HG03571 (cell line): ENCODE measurements at regions not wholly inside any gene's neighbourhood (a gene's known extent, or its start where the extent isn't known, plus 50 kb on each side); places are given as distances from the start of the nearest gene placed in this dataset.
"Not testable (repeated sequence)": the region's sequence is repeated elsewhere in the genome, so short reads cannot be mapped to it uniquely, and the experiment has no call there.

Experiments
- ATAC-seq: cut with Tn5 transposase; IDR thresholded peaks from one replicate; pipeline ENCODE4 v1.9.1; 2021; ENCODE audit not compliant: unreplicated experiment

DNA sequence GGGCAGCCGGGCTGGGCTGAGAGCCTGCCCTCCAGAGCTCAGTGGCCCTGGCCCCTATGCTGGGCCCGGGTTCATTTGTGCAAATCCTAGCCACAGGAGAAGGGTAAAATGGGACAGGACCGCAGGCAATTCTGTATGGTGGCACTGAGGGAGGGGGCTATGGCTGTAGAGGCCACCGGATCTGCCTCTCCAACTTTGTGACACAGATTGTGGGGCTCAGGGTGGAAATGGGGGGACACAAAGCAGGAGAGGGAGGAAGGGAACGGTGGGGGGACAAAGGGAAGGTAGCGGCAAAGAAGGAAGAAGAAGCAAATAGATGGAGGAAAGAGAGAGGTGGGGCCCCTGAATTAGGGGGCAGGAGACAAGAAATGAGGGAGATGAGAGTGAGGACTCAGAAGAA lies 201.1 kb downstream of the SMAD2 start:
- ATAC-seq, result no peak

DNA sequence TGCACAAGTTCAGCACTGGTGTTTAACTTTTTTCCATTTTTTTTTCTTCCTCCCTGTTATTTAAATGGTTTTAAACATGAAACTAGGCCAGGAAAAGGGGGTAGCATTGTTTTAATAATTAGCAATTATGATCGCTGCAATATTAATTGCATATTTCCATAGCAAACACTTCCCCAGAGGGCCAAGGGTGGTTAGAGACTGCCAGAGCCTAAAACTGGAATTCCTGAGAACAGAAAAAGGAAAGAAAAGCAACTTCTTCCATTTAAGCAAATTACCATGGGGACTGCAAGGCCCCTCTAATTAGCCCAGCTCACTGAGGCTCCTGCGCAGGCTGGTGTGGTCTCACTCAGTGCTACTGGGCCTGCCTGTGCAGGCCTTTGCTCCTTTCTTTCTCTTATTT lies 201.5 kb downstream of the SMAD2 start:
- ATAC-seq, result no peak

DNA sequence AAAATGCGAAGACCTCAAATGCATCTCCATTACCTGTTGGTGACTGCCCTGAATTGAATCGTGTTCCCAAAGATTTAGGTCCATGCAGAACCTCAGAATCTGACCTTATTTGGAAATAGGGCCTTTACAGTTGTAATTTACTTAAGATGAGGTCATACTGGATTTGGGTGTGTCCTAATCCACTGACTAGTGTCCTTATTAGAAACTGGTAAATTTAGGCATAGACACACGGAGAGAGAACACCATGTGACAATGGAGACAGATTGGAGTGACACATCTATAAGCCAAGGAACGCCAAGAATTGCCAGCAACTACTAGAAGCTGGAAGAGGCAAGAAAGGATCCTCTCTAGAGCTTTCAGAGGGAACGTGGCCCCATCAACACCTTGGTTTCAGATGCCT lies 203.1 kb downstream of the SMAD2 start:
- no peak for ATAC-seq

DNA sequence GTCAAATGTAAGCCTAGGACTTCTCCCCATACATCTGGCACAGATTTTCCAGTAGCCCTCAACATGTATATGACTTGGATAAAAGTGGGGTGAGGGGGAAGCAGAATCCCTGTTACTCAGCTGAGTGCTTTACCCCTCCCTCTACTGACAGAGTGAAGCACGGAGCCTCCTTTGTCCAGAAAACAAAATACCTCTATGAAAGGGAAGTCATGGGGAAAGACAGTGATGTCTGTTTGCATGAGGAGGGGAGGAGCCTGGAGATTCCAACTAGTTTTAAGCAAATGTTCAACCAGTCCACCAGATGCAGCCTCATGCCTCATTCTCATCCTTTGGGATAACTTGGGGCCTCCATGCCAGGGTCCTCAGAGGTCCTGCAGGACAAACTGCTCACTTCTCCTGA lies 203.9 kb downstream of the SMAD2 start:
- no peak for ATAC-seq

DNA sequence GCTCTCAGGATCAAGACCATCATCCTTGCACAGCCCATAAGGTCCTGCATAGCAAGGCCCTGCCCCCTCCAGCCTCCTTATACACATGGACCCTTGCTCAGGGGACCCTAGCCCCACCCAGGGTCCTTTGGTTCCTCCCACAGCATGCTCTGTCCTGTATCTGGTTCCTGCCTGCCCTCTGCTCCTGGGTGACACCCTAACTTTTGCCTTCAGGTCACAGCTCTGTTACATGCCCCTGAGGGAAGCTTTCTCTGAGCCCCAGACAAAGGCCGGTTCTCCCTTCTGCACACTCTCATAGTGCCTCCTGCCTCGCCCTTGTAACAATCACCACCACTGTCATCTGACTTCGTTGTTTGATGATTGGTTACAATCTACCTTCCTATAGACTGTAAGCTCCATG lies 204.8 kb downstream of the SMAD2 start:
- ATAC-seq, result no peak

DNA sequence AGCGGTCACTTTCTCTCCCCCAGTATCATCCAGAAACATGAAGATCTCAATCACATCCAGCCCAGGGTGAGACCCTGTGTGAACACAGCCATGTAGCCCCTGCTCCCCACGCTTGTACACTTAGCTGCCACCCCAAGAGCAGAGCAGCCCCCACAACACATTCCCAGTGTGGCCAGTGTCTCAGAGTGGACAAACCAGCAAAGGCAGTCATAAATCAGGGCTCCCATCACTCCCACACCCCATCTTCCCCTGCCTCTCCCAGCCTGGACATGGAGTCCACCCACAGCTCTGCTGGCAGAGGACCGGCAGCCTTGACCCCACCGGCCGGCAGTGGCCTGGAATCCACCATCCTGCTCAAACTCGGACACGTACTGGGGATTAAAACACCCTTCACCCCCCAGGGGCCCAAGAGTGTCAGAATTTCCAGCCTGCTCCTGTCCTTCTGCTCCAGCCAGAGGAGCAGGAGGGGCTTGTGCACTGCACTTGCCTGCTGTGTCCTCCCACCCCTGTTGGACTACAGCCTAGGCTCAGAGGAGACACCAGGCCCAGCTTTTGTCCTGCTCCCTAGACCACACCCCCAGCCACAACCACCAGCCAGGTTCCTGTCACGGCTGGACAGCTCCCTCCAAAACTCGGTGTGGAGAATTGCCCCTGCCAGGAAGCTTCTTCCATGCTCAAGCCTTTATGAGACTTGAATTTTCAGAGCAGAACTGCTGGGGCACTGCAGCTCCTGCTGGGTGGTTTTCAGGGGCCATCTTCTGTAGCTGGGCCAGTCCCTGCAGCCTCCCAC lies 206.1 kb downstream of the SMAD2 start:
- ATAC-seq, result no peak

DNA sequence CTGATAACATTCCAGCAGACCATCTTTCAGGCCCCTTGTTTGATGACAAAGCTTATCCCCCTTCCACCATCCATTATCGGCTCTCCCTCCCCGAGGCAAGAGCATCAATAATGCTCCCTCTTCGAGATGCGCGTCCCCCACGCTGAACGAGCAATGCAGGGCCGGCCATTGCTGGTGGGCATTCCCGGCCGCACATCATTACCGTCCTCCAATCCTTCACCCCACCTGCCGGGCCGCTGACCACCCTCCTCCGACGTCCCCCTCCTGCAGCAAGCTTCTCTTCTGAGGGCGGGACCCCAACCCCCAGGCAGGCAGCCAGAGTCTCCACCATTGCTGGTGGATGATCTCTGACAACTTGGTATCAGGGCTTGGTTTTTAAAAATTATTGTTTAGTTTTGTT lies 208.6 kb downstream of the SMAD2 start:
- ATAC-seq, result no peak

DNA sequence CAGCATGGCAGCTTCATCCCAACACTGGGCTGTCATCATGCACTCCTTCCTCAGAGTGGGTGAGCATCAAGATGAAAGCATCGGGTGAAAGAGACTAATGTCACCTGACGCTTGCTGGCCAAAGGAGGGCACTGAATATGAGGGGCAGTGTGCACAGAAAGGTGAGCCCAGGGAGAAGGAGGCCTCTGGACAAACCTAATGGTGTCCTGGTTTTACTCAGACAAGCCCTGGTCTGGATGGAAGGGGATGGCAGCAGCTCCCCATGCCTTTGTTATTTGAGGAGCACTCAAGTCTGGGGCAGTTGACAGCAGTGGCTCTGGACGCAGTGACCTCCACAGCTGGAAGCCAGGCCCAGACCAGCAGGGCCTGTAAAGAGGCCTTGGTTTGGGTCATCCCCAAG lies 209.7 kb downstream of the SMAD2 start:
- ATAC-seq, result no peak

DNA sequence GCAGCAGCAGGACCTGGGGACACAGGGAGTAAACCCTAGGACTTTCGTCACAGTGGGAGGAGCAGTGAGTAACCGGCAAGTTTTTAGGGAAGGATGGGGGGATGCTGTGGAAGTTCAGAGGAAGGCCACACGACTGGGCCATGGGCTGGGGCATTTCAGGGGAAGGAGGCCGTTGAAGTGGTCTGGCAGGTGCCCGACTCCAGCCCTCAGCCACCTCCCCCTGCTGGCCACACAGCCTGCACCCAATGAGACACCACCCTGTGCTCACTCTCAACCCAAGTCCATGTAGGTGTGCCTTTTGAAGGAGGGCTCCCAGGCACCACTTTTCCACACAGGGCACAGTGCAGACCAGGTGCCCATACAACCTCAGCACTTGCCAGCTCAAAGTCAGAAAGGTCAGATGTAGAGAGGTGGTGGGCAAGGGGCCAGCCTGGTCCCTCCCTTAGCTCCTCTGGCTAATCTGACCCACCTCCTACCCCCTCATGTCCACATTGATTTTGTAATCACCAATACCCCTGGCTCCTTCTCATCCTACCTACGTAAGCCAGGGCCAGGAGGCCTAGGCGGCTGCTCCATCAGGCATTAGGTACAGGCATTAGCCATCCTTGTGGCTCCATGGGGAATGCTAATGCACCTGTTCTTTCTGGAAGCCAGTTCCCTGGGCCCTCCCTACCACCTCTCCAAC lies 211.2 kb downstream of the SMAD2 start:
- no peak for ATAC-seq

DNA sequence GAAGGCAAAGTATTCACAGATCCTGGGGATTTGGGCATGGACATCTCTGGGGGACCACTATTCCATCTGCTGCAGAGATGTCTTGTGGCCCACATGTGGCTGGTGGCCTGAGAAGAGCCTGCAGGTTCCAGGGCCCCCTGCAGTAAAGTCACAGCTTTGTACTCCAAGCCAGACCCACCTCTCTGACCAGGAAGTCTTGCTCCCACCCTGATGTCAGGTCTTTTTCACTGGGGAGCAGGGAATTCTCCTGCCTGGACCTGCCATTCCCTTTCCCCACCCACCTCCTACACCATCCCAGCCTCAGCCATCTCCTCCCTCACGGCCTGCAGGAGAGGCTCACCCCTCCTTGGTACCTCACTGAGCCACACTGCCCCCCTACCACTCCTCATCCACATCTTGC lies 211.8 kb downstream of the SMAD2 start:
- no peak for ATAC-seq

DNA sequence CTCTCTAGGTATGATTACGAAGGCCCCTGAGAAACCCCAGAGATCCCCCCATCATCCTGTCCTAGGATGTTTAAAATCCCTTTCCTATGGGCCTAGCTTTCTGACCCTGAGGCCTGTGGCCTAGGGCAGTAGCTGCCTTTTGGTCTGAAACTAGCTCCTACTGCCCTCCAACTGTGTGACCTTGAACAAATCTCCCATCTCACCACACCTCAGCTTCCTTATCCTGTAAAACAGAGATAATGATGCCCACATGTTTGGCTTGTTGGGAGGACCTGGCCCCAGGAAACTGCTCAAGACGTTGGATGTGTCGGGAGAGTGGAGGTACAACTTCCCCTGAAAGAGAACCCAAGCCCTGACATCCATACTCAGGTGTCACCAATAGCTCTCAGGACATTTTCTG lies 213.2 kb downstream of the SMAD2 start:
- ATAC-seq, result no peak

DNA sequence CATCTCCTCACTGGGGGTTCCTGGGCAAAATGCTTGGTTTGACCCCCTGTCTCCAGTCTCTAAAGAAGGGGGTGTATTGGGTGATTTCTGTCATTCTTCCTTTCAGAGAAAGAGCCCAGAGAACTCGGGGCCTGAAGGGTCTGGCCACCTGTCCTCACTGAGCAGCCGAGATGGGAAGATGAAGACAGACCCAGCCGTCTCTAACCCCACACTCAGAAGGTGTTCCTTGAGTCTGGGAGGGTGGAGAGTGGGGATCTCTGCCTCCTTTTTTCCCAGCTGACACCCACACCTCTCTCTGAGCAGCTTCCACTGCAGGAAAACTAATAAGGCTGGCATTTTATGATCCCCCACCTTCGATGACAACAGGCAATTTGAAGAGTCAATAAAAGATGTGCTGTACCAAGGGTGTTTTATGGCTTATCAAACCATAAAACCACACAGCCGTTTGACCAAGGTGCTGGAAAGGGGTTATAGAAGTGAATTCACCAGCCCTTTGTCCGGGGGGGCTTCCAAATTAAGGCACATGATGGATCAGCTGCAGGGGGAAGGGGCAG lies 213.8 kb downstream of the SMAD2 start:
- ATAC-seq, result no peak

DNA sequence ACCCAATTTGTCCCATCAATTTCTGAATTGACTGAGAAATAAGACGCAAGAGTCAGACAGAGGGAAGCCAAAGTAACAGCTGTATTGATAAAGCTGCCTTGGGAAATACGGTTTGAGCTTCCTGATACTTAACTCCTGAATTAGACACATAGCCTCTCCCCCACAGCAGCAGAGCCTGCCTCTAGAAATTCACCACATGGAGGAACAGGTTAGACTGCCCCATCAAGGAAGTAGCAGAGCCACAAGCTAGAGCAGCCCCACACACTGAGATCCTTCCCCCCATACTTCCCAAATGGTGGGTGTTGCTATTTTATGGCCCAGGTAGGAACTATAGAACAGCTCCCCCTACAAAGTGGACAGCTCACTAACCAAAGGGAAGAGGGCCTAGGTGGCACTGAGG lies 220.0 kb downstream of the SMAD2 start:
- no peak for ATAC-seq

DNA sequence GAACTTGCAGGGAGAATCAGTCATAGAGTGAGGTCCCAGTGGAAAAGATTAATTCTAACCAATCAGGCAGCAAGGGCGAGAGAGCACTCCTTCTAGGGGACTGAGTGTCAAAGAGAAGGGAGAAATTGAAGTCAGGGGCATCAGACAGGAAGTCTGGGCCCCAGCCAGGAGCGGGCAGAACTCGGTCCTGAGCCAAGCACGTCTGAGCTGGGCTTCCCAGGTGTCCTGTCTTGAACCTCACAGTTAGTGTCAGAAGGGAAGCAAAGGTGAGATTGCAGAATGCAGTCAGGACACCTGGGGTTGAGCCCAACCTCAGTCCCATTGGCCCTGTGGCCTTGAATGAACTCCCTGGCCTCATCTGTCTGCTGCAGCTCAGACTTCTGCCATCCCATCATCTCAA lies 220.9 kb downstream of the SMAD2 start:
- ATAC-seq, result no peak

DNA sequence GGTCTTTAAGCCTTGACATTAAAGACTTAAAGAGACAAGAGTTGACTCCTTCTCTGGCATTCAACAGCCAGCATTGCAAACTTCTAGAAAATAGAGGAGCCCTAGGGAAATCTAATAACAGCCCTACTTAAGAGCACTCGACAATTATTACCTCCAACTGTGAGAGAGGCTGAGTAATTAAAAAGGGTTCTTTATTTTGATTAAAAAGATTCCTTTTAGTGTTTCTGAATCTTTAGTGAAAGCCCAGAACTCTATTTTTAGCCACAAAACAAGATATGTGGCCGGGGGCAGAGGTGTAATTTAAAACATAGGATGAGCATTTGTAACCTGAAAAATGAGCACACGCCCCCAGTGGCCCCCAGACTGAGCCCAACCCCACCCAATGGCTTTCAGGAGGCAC lies 222.3 kb downstream of the SMAD2 start:
- ATAC-seq, result no peak

DNA sequence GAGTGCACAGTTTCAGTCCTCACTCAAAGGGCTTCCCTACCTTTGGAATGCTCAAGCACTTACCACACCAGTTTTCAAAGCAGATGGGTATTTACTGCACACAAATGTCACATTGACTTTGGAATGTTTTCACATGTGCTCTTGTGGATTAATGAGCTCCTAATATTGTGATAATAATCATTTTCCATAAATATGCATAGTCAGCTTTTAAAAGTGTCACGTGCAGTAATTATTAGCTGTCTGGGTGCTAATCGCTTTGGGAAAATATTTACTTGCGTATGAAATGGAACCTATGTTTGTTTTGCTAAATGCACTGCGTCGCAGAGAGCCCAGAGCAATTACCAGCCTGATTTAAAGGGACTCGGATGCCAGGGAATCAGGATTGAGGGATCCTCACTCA lies 229.3 kb downstream of the SMAD2 start:
- ATAC-seq, result no peak

DNA sequence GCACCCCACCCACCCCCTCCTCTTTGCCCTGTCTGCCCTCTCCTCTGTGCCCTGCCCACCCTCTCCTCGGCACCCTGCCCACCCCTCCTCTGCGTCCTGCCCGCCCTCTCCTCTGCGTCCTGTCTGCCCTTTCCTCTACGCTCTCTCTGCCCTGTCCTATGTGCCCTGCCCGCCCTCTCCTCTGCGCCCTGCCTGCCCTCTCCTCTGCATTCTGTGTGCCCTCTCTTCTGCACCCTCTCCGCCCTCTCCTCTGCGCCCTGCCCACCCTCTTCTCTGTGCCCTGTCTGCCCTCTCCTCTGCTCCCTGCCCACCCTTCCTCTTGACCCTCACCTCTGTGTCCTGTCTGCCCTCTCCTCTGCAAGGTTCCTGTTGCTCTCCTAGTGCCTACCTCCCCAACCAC lies 233.6 kb downstream of the SMAD2 start:
- ATAC-seq, result no peak

DNA sequence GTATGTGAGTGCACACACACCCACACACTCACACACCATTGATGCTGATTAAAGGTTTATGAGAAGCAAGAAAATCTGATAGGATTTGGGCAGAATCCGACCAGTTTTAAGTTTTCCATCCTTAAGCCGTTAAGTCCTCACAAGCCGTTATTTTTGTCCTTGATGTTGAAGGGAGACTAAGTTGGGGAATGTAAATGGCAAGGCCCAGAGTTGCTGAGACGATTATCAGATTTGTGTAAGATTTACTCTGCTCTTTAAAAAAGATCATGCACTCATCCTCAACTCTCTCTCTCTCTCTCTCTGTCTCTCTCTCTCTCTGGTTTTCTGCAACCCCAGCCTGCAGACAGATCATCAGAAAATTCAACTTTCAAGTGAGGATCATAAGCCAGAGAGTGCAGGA lies 238.8 kb downstream of the SMAD2 start:
- no peak for ATAC-seq

DNA sequence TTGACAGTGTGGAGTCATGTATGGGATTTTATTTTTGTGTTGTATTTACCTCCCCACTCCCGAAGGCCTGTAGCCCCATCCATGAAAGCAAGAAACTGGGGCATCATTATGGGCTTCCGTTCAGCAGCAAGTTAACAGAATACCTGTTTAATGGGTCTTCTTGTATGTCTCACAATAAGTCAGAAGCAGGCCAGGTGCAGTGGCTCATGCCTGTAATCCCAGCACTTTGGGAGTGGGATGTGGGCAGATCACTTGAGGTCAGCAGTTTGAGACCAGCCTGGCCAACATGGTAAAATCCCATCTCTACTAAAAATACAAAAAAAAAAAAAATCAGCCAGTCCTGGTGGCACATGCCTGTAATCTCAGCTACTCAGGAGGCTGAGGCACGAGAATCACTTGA lies 239.7 kb downstream of the SMAD2 start:
- ATAC-seq, result not testable (repeated sequence)

DNA sequence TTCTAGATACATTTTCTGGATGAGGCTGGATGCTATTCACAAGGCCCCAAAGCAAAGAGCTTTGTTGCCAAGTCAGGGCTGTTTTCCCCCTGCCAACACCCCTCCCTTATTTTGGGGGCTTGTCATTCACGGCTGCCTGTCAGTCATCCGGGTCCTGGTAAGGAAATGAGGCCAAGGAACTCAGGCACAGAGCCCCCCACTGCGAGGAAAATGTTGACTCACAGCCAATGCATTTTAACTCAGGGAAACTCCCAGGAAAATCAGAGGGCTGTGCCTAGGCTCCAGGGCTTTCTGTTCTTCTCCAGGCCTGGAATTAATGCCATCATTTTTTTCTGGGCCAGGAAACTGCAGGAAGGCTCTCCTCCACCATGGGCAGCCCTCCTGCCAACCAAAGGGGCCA lies 241.1 kb downstream of the SMAD2 start:
- ATAC-seq, result no peak

DNA sequence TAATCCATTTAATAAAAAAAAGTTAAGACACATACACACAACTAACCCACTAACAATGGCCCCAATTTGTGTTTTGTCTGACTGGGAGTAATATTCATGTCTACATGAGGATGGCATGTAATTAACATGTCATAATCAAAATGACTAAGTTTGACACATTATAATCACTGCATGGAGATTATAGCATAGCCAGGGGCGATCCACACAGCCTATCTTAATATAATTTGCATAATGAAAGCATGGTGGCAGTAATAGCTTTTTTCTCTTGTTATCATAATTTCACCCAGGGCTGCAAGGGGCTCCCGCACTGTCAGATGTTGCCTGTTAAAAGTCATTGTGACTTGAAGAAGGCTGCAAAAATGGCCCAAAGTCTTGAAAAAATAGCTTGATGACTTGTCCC lies 243.7 kb downstream of the SMAD2 start:
- no peak for ATAC-seq

DNA sequence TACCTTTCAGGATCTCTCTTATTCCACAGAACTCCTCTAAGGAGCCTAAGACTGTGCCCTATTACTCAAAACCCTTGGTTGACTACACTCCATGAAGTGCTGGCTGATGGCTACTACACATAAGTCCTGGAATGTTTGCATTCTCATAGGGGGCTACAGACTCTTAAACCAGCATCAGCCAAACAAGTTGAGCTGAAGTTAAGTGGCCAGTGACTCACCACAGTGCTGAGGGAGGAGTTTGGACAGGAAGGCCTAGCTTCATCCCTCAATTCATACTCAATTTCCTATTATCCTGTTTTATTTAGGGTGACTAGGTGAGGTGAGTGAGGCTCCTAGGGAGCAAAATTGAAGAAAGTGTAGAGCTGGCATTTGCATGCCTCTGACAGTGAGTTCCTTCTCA lies 246.7 kb downstream of the SMAD2 start:
- ATAC-seq, result no peak

DNA sequence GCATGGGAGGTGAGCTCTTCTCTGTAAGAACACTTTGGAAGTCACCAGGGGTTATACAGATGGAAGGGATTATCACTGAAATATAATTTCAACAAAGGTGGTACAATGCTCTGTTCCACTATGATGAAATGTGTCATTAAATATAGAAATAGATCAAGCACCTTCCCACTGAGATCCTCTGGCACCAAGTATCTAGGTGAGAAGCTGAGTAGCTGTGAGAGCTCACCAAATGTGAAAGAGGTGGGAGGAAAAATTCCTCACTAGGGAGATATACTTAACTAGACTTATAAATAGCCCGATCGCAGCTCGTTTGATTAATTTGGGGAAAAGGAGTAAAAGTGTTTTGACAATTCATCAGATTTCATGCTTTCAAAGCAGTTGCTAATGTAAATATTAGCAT lies 247.6 kb downstream of the SMAD2 start:
- no peak for ATAC-seq
